OCI-M2 (cell line): ENCODE measurements at regions not wholly inside any gene's neighbourhood (a gene's known extent, or its start where the extent isn't known, plus 50 kb on each side); places are given as distances from the start of the nearest gene placed in this dataset.
"Not testable (repeated sequence)": the region's sequence is repeated elsewhere in the genome, so short reads cannot be mapped to it uniquely, and the experiment has no call there.

Source experiments
- DNase-seq: peaks from one replicate; lab custom pipeline; 2025; ENCODE audit not compliant: unreplicated experiment; lab: John Stamatoyannopoulos, UW

DNA sequence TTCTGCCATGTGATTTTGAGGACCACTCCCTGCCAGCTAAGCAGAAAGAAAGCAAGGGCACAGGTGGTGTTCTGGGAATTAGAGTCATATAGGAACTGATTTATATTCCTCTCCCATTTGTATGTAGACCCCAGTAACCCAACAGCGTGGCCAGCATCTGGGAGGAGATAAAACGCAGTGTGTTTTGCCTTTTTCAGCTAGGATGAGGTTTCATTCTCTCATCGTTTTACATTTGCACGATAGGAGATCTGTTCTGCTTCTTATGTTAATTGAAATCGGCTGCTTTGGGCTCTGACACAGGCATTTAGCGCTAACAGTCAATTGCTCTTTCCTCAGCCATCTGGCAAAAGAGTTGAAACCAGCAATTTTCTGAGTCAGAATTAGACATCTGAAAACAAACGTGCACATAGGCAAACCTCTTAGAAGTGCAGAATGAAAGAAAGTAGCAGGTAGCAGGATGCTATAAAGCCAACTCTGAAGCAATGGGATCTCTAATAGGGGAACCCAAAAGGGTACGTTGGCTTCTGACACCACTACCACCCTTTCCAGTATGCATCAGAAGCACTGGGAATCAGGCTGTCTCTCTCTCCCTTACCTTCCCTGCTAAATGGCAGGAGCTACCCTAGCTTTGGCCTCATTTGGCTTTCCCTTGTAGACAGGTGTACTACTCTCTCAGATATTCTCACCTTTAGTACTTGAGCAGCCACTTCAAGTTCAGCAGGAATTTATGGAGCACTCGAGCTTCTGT lies 219.1 kb downstream of the PHLDA1 start:
- no peak for DNase-seq

- no peak for DNase-seq
These were observed 221.8 kb downstream of the PHLDA1 start for GRCh38 chr12:75809746-75810145.

GRCh38 chr12:75807494-75807893 lies 224.1 kb downstream of the PHLDA1 start:
- no peak for DNase-seq

- no peak for DNase-seq
These were observed 225.7 kb downstream of the PHLDA1 start for GRCh38 chr12:75805905-75806304.

GRCh38 chr12:75805320-75805719 lies 226.3 kb downstream of the PHLDA1 start:
- no peak for DNase-seq

GRCh38 chr12:75798136-75798926 lies 233.2 kb downstream of the PHLDA1 start:
- DNase-seq, result no peak

DNA sequence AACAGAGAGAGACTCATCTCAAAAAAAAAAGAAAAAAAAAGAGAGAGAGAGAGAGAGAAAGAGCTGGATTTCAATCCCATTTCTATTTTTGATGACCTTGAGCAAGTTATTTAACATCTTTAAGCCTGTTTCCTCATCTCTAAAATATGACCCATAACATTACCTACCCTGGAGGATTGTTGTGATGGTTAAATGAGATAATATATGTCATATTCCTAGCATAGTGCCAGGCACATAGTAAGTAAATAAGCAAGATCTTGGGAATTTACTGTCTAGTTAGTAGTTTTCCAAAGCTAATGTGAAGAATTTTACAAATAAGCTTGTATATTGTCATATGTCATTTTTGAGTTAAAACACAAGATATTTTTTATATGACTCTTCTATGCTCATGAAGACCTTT lies 236.5 kb downstream of the PHLDA1 start:
- no peak for DNase-seq

GRCh38 chr12:75792687-75793086 lies 238.9 kb downstream of the PHLDA1 start:
- DNase-seq, result no peak

GRCh38 chr12:75790219-75790618 lies 241.4 kb downstream of the PHLDA1 start:
- no peak for DNase-seq

DNA sequence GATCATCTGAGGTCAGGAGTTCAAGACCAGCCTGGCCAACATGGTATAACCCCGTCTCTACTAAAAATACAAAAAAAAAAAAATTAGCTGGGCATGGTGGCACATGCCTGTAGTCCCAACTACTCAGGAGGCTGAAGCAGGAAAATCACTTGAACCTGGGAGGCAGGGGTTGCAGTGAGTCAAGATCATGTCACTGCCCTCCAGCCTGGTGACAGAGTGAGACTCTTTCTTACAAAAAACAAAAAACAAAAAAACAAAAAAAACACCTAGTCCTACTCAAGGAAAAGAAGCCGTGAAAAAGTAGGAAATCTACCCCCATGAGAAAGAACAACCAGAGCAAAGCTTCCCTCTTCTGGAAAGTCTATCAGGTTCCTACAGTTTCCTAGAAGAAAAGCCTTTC lies 244.4 kb downstream of the PHLDA1 start:
- not testable (repeated sequence) for DNase-seq

- no peak for DNase-seq
These were observed 245.5 kb downstream of the PHLDA1 start for GRCh38 chr12:75786070-75786469.

GRCh38 chr12:75784591-75784990 lies 247.0 kb downstream of the PHLDA1 start:
- no peak for DNase-seq

DNA sequence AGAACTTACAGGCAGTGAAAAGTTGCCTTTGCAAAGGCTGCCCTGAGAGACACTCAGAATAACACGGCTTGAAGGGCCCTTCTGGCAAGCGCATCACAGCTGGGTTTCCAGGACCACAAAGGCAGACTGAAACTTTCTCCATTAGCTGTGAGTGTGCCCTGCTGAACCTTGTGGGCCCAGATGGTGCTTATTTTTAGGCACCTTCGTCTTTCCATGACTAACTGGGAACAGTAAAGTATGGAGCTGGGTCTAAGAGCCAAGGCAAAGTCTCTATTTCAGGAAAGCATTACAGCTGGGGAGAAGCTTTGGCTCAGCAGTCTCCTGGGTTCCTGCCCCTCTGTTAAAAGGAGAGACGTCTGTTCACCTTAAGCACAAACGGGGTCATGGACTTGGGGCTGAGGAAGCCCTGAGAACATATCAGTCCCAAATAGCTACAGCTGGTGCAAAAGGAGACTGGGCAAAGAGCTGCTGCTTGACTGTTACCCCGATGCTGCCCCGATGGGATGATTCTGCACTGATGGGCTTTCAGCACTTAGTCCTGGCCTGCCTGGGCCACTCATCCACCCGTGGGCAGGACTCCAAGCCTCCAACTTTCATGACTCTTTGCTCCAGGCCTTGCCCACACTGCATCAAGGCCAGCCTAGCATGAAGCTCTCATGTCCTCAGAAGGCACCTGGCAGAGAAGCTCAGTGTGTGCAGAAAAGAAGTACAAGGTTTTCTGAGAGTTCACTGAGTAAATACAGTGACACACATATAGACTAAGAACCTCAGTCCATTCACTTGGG lies 248.3 kb downstream of the PHLDA1 start:
- DNase-seq, result no peak

DNA sequence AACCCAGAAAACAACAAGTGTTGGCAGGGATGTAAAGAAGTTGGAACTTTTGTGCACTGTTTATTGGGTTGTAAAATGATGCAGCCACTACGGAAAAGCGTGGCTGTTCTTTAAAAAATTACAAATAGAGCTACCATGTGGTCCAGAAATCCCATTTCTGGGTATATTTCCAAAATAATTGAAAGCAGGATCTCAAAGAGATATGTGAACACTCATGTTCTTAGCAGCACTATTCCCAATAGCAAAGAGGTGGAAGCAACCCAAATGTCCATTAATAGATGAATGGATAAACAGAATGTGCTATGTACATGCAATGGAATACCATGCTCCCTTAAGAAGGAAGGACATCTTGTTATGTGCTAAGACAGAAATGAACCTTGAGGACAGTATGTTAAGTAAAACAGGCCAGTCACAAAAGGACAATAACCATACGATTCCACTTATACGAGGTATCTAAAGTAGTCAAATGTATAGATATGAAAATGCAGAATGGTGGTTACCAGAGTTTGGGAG lies 249.5 kb downstream of the PHLDA1 start:
- no peak for DNase-seq

GRCh38 chr12:75781532-75782046 lies 250.0 kb downstream of the PHLDA1 start:
- no peak for DNase-seq

- DNase-seq, result no peak
These were observed 251.6 kb downstream of the PHLDA1 start for GRCh38 chr12:75779891-75780496.

DNA sequence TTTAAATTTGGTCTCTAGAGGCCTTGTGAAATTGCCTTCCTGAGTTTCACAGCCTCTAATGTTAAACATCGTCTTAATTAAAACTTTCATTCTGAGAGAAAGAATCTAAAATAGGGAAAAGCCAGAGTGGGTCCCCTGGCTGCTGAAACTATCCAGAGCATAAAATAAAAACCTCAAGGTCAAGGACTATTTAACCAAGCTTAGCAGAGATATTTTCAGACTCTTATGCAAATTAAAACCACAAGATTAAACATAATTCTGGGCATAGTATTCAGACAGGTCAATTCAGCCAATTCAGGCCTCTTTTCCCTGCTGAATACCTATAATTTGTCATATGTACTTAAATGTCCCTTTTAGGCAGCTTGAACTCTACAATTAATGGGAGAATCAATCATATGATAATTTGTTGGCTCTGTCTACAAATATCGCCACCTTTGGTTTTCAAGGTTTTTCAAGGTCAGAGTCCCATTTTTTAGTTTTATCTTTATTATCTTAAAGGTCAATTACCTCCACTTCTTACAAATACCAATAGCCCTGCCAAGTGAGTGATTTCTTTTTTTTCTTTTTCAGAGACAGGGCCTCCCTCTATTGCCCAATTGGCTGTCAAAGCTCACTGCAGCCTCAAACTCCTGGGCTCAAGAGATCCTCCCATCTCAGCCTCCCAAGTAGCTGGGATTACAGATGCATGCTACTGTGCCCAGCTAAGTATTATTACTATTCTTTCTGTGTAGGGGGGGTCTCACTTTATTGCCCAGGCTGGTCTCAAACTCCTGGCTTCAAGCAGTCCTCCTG lies 257.1 kb downstream of the PHLDA1 start:
- no peak for DNase-seq

DNA sequence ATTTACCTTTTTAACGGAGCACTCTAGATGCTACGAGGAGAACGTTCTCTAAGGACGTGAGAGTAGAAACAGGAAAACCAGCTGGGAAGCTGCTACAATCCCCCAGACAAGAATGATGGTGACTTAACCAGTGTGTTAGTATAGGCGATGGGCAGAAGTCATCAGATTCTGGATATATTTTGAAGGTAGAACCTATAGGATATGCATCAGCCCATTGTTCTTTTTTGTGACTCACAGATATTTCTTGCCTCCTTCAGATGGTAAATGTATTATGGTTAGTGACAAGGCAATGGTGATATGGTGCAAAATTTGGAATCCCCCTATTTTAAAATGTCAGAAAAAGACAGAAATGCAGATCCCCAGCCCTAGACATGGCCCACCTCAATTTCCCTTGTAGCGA lies 258.2 kb downstream of the PHLDA1 start:
- no peak for DNase-seq

DNA sequence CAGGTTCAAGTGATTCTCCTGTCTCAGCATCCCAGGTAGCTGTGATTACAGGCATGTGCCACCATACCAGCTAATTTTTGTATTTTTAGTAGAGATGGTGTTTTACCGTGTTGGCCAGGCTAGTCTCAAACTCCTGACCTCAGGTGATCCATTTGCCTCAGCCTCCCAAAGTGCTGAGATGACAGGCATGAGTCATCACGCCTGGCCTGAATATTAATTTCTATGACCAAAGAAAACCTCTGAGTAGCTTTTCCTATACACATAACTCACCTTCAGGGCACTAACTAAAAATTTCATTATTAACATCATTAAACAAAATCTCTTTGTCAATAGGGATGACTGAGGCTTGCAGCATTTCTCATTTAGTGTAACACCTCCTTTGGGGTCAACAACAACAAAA lies 259.6 kb upstream of the KRR1 start:
- DNase-seq, result no peak

GRCh38 chr12:75767957-75768356 lies 256.5 kb upstream of the KRR1 start:
- DNase-seq, result no peak
